Kidney epithelial cell (primary cell): ENCODE measurements at regions not wholly inside any gene's neighbourhood (a gene's known extent, or its start where the extent isn't known, plus 50 kb on each side); places are given as distances from the start of the nearest gene placed in this dataset.
"Not testable (repeated sequence)": the region's sequence is repeated elsewhere in the genome, so short reads cannot be mapped to it uniquely, and the experiment has no call there.

Source experiments
- DNase-seq: peaks from one replicate; pipeline ENCODE4 v3.0.0-alpha.2; 2010; ENCODE audit warnings: low read depth
- H3K27me3 ChIP-seq: 2 replicates; pipeline ENCODE4 v1.6.0; 2011; ENCODE audit warnings: low read length; ENCODE audit not compliant: control insufficient read depth, insufficient read depth
- H3K36me3 ChIP-seq: 2 replicates; pipeline ENCODE4 v1.5.1; 2011; ENCODE audit warnings: low read length; ENCODE audit not compliant: control insufficient read depth, insufficient read depth
- H3K4me3 ChIP-seq: 2 replicates; pipeline ENCODE4 v1.5.1; 2011; ENCODE audit warnings: low read depth, mild to moderate bottlenecking, control low read depth, low read length
- TF ChIP-seq, protein P1 (sequence below): IDR thresholded peaks from 2 replicates; pipeline ENCODE4 v1.5.1; 2011; ENCODE audit warnings: mild to moderate bottlenecking, moderate library complexity, low read length, control low read depth, inconsistent platforms; ENCODE audit not compliant: insufficient read depth, poor library complexity, severe bottlenecking

DNA sequence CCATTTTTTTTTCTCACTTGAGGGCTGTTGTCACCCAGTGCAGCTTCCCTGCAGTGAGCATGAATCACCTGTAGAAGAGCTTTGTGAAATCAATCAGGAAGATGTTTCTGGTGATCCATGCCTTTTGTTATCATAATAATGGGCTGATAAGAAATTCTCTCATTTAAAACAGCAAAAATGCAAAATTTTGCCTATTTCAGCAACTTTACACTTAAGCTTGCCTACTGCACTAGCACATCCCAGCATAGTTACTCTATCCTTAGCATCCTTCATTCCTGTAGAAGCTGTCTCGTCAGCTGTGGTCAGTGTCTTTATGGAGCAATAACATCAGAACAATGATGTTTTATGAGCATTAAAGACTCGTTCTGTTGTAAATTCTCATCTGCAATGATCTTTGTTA, 178.6 kb upstream of the ZNF804A start:
- DNase-seq = no peak
- Histone ChIP-seq H3K27me3 (no peaks in the 10 kb centered on the region), H3K36me3 (no peaks in the 10 kb centered on the region), H3K4me3 (no peak overlapping the region)
- TF ChIP-seq, protein P1, sequence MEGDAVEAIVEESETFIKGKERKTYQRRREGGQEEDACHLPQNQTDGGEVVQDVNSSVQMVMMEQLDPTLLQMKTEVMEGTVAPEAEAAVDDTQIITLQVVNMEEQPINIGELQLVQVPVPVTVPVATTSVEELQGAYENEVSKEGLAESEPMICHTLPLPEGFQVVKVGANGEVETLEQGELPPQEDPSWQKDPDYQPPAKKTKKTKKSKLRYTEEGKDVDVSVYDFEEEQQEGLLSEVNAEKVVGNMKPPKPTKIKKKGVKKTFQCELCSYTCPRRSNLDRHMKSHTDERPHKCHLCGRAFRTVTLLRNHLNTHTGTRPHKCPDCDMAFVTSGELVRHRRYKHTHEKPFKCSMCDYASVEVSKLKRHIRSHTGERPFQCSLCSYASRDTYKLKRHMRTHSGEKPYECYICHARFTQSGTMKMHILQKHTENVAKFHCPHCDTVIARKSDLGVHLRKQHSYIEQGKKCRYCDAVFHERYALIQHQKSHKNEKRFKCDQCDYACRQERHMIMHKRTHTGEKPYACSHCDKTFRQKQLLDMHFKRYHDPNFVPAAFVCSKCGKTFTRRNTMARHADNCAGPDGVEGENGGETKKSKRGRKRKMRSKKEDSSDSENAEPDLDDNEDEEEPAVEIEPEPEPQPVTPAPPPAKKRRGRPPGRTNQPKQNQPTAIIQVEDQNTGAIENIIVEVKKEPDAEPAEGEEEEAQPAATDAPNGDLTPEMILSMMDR = no peak

DNA sequence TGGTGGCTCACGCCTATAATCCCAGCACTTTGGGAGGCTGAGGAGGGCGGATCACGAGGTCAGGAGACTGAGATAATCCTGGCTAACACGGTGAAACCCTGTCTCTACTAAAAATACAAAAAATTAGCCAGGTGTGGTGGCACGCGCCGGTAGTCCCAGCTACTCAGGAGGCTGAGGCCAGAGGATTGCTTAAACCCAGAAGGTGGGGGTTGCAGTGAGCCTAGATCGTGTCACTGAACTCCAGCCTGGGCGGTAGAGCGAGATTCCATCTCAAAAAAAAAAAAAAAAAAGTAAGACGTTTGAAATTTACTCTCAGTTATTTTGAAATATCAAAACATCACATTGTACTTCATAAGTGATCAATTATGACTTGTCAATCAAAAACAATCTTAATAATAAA, 176.9 kb upstream of the ZNF804A start:
- not testable (repeated sequence) for H3K27me3 ChIP-seq, DNase-seq, H3K36me3 ChIP-seq, H3K4me3 ChIP-seq

DNA sequence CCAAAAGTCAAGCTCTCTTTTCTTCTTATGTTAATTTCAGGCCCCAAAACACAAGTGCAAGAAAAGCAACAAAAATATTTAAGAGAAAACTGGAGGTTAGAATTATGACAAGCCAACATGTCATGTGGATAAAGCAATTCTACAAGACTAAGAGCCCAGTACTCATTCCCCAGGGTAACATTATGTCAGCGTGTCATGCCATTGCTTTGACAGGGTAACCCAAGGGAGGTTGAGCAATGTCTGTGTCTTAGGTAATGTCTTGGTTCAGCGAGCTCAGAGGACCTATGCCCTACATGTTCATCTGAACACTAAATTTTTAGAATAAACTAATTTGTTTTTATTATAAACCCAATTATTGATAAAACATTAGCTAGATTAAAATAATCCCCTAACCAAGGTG, 173.2 kb upstream of the ZNF804A start:
- no peak for DNase-seq
- no peaks in the 10 kb centered on the region for H3K27me3 ChIP-seq
- H3K36me3 ChIP-seq = no peaks in the 10 kb centered on the region
- TF ChIP-seq, protein P1 = no peak
- H3K4me3 ChIP-seq = no peak overlapping the region

DNA sequence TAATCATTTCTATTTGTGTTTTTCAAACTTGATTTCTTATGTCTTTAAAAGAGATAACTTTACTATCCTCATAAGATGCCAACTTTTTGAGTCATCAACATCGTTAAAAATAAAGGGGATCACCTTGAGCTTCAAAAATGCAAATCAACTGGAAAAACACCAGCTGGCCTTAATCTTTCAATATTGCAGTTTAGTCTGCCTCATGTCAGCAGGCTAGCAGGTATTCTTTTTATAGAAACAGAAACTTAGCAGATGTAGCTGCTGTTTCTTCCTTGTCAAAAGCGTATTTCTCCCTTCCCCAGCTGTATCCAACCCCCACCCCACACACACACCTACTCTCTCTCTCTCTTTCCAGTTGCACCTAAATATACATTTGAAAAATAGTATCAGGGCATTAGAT, 154.1 kb upstream of the ZNF804A start:
- no peak for DNase-seq
- H3K4me3 ChIP-seq = no peak overlapping the region
- H3K36me3 ChIP-seq = no peaks in the 10 kb centered on the region
- no peaks in the 10 kb centered on the region for H3K27me3 ChIP-seq
- TF ChIP-seq, protein P1 = no peak

DNA sequence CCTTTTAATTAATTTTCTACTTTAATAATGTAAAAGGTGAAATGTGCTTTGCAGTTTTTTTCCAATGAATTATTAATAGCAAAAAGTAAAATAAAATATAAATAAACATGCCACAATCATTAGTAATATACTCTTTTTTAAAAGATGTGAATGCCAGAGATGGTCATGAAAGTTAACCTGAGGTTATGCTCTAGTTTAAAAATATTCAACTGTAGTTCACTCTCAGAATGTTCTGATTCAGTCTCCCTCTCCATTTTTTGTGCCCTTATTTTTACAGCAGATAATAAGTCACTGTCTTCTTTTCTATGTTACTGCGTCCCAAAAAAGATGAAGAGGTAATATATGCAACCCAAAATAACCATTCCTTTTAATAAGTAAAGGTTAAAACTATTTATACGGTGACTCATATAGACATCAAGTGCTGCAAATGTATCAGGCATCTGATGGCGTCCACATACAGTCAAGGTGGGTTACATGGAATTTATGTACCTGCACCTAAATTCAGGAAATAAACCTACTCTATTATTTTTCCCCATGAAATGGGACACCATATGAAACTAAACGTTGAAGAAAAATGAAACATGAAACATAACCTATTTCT, 153.6 kb upstream of the ZNF804A start:
- DNase-seq = no peak
- no peaks in the 10 kb centered on the region for H3K27me3 ChIP-seq
- TF ChIP-seq, protein P1 = no peak
- H3K4me3 ChIP-seq = no peak overlapping the region
- H3K36me3 ChIP-seq = no peaks in the 10 kb centered on the region

DNA sequence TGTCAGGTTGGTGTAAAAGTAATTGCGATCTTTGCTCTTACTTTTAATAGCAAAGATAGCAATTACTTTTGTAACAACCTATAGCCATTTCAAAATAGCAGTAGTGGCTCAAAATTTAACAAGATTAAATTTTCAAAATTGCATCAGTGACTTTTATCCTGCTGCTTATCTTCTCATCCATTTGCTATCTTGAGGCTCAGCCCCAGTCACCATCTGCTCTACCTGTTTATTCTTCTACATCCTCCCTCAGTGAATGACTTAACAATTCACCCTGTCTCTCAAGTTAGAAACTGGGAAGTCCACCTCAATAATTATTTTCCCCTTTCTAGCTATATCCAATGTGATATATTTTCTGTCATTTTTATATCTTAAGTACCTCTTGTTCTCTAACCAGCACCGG, 148.6 kb upstream of the ZNF804A start:
- H3K4me3 ChIP-seq = no peak overlapping the region
- DNase-seq = no peak
- TF ChIP-seq, protein P1 = no peak
- no peaks in the 10 kb centered on the region for H3K27me3 ChIP-seq
- H3K36me3 ChIP-seq = no peaks in the 10 kb centered on the region
